Psoas muscle (tissue), 7 donors: ENCODE measurements at regions not wholly inside any gene's neighbourhood (a gene's known extent, or its start where the extent isn't known, plus 50 kb on each side); places are given as distances from the start of the nearest gene placed in this dataset.

Experiments
- ATAC-seq, 4 donors: fragments of 200-7000 bp; cut with Tn5 transposase; one replicate each; pipeline ENCODE4 v1.9.1; 2020; ENCODE audit warnings: moderate library complexity in 3 of 4, mild to moderate bottlenecking in 2 of 4
- DNase-seq, 2 donors: peaks; one replicate each; pipeline ENCODE4 v3.0.0-alpha.2; 2020
- H3K27ac ChIP-seq: fragments of 200-600 bp; one replicate; pipeline ENCODE4 v1.8.0; 2022
- H3K27me3 ChIP-seq, 3 donors: fragments of 200-600 bp in 1 of 3; one replicate each; pipeline versions ENCODE4 v1.6.1 to v1.8.0; 2013 to 2022; ENCODE audit warnings: low read length in 2 of 3, mild to moderate bottlenecking in 2 of 3, moderate library complexity in 1 of 3; ENCODE audit not compliant: insufficient read depth in 3 of 3
- H3K36me3 ChIP-seq, 2 donors: fragments of 200-600 bp in 1 of 2; one replicate each; pipeline versions ENCODE4 v1.6.1 to v1.8.0; 2013 to 2022; ENCODE audit warnings: low read depth in 1 of 2, mild to moderate bottlenecking in 1 of 2, moderate library complexity in 1 of 2; ENCODE audit not compliant: insufficient read depth in 1 of 2
- H3K4me1 ChIP-seq: fragments of 200-600 bp; one replicate; pipeline ENCODE4 v1.8.0; 2022
- H3K4me3 ChIP-seq: fragments of 200-600 bp; one replicate; pipeline ENCODE4 v1.8.0; 2022; ENCODE audit warnings: mild to moderate bottlenecking
- H3K9me3 ChIP-seq: fragments of 200-600 bp; one replicate; pipeline ENCODE4 v1.8.0; 2022
- WGBS, 3 donors: extraction: QIAGEN DNeasy Blood & Tissue Kit; methylation state at CpG; one replicate each; pipeline versions ENCODE4 v1.1.6 to v1.1.7; 2013; 5-methylcytosine and 5-hydroxymethylcytosine counted together
- intact Hi-C, 2 donors: fragments of 100-400 bp; cut with DNase I; formaldehyde crosslinking; loops; one replicate each; pipeline versions ENCODE4 v1.11.0 to v1.14.2; 2022
- TF ChIP-seq, protein P1 (sequence below): fragments of 200-600 bp; IDR thresholded peaks from one replicate; pipeline ENCODE4 v1.8.0; 2022; ENCODE audit warnings: antibody characterized with exemption
- donor health status: healthy with polysubstance abuse.
- donor health status: DM: no; HTN: no; CAD: no; lungs with moderate emphysema.
- donor health status: Bipolar disorder and iron deficiency.
- donor health status: healthy.
- donor health status: DM: yes; HTN: yes; CAD: no.
- donor health status: DM: no; HTN: no; CAD: no.
- donor health status: DM: yes; HTN: yes; CAD: no.

DNA sequence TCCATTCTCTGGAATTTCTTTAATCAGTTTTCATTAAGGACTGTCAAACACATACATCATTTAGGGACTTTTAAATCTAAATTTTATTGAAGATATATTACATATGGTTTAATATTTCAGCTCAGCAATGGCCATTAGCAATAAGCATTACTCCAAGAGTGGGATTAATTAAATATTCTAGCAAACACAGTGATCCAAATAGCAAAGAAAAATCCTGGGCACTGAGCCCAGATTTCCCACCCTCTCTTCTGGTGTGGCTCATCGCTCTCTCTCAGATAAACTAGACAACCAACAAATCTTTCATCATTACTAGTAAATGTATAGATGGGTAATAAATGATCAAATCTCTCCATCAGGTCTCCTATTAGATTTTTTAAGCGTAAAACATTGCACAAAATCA lies 53.5 kb upstream of the FOXD3 start:
- 66 to 83% (median 79%) methylated on average over 2 of the region's 2 CpGs for WGBS, 3 donors
- TF ChIP-seq, protein P1, sequence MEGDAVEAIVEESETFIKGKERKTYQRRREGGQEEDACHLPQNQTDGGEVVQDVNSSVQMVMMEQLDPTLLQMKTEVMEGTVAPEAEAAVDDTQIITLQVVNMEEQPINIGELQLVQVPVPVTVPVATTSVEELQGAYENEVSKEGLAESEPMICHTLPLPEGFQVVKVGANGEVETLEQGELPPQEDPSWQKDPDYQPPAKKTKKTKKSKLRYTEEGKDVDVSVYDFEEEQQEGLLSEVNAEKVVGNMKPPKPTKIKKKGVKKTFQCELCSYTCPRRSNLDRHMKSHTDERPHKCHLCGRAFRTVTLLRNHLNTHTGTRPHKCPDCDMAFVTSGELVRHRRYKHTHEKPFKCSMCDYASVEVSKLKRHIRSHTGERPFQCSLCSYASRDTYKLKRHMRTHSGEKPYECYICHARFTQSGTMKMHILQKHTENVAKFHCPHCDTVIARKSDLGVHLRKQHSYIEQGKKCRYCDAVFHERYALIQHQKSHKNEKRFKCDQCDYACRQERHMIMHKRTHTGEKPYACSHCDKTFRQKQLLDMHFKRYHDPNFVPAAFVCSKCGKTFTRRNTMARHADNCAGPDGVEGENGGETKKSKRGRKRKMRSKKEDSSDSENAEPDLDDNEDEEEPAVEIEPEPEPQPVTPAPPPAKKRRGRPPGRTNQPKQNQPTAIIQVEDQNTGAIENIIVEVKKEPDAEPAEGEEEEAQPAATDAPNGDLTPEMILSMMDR, result no peak
- Histone ChIP-seq H3K36me3 (no peaks in the 10 kb centered on the region), H3K27me3 (no peaks in the 10 kb centered on the region), H3K27ac (no peak overlapping the region), H3K9me3 (no peaks in the 10 kb centered on the region), H3K4me3 (no peak overlapping the region), H3K4me1 (no peaks in the 10 kb centered on the region)
- intact Hi-C loops, result no loop called here
- ATAC-seq, result no peak
- no peak for DNase-seq

- TF ChIP-seq, protein P1, result no peak
- Histone ChIP-seq H3K27me3 (no peaks in the 10 kb centered on the region), H3K4me1 (no peaks in the 10 kb centered on the region), H3K36me3 (no peaks in the 10 kb centered on the region), H3K9me3 (no peaks in the 10 kb centered on the region), H3K27ac (no peak overlapping the region), H3K4me3 (no peak overlapping the region)
- DNase-seq, result no peak
- peak in 2 of 4 donors; percentile 58 to 72 for ATAC-seq
- intact Hi-C loops, result no loop called here
- 15 to 30% (median 22%) methylated on average over 3 of the region's 3 CpGs for WGBS, 3 donors
These were observed 52.8 kb upstream of the FOXD3 start for GRCh38 chr1:63269571-63269970.
